ENCODE measurements at regions not wholly inside any gene's neighbourhood (a gene's known extent, or its start where the extent isn't known, plus 50 kb on each side); places are given as distances from the start of the nearest gene placed in this dataset.

GRCh38 chr11:15547685-15548084 lies 433.0 kb downstream of the INSC start:
- DNase-seq = no peak

DNA sequence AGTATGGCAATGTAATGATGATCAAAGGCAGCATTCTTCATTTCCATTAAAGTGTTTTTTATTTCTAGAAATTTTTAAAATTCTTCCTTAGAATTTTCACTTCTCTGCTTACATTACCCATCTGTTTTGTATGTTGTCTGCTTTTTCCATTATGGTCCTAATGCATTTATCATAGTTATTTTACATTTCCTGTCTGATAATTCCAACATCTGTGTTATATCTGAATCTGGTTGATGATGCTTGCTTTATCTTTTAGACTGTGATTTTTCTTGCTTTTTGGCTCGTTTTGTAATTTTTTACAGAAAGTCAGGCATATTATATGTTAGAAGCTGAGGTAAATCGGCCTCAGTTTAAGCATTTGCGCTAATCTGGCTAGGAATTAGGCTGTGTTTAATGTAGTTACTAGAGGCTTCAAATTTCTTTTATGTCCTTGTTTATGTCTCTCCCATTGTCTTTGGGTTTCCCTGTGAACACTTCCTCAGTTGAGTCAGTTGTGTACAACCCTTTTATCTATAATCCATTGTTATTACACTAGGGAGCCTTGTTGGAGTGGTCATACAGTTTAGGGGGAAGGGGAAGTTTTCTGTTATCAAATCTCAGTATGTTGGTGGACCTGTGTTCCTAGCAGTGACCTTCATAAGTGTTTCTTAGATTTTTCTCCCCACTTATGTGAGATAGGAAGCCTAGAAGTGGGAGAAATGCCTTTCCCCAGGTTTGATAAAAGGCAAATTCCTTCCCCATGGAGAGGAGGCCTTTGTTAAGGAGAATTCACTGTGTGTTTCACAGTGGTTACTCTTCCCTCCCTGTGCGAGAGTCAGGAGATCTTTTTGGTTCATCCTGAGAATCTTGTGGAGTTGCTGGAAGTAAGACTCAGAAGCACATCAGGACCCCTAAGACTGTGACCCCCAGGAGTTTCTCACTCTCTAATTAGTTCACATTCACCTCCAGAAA lies 437.5 kb downstream of the INSC start:
- DNase-seq = no peak

GRCh38 chr11:15555161-15555560 lies 440.4 kb downstream of the INSC start:
- no peak for DNase-seq

DNA sequence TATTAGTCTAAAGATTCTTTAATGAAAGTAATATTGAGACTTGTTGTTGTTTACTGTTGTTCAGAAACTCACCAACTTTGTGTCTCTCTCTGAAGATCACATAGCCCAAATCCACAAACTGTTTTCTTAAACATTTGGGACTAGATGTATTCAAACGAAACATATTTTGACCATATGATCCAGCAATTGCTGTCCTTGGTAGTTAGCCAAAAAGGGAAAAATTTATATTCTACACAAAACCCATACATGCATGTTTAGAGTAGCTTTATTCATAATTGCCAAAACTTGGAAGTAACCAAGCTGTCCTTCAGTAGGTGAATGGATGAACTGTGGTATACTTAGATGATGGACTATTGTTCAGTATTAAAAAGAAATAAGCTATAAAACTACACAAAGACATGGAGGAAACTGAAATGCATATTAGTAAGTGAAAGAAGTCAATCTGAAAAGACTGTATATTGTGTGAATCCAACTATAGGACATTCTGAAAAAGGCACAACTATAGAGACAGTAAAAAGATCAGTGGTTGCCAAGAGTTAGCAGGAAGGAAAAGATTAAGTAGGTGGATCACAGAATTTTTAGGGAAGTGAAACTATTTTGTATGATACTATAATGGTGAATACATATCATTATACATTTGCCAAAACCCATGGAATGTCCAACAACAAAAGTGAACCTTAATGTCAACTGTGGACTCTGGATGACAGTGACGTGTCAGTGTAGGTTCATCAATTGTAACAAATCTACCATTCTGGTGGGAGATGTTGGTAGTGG lies 442.9 kb downstream of the INSC start:
- no peak for DNase-seq

DNA sequence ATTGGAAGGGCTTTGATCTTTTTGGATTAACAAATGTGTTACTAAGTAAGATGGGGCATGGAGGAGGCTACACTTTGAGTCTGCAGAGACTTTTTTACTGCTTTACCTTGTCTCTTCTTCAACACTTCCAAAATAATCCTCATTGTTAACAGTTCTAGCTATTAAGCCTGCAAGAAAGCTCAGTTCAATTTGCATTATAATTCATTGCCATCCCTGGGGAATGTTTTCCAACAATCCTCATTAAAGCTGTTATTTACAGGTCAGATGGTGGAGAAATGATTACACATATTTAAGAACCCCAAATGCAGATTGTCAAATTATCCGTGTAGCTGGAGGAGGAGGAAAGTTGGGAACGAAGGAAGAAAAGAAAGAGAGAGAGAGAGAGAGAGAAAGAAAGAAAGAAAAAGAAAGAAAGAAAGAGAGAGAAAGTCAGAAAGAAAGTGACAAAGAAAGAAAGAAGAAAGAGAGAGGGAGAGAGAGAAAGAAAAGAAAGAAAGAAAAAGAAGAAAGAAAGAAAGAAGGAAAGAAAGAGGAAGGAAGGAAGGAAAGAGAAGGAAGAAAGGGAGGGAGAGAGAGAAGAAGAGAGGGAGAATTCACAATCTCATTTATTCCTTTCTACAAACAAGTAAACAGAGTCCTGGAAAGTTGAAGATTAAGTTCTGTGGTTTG lies 443.9 kb downstream of the INSC start:
- DNase-seq = no peak

DNA sequence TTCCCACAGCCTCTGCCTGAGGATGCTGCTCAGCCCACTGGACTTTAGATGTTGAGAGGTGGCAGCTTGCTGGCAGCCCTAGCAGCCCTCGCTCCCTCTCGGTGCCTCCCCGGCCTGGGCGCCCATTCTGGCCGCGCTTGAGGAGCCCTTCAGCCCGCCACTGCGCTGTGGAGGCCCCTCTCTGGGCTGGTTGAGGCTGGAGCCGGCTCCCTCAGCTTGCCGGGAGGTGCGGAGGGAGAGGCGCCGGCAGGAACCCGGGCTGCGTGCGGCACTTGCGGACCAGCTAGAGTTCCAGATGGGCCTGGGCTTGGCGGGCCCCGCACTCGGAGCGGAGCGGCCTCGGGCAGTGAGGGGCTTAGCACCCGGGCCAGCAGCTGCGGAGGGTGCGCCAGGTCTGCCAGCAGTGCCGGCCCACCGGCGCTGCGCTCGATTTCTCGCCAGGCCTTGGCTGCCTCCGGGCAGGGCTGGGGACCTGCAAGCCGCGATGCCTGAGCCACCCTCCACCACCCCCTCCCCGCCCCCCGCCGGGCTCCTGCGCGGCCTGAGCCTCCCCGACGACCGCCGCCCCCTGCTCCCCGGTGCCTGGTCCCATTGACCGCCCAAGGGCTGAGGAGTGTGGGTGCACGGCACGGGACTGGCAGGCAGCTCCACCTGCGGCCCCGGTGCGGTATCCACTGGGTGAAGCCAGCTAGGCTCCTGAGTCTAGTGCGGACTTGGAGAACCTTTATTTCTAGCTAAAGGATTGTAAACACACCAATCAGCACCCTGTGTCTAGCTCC lies 446.2 kb downstream of the INSC start:
- DNase-seq = no peak

DNA sequence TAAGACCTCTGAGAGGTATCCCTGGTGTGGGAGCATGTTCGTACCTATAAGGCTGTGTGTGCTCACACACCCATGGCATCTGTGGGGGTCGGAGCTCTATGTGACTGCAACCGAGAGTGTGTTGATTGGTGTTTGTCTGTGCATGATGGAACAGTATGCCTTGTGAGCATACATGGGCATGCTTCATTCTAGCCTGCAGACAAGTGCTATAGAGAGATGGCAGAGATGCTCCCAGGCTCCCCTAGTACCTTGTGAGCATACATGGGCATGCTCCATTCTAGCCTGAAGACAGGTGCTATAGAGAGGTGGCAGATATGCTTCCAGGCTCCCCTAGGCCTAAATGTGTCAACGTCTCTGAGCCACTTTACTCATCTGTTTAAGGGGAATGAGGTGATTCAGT lies 447.5 kb downstream of the INSC start:
- DNase-seq = no peak

DNA sequence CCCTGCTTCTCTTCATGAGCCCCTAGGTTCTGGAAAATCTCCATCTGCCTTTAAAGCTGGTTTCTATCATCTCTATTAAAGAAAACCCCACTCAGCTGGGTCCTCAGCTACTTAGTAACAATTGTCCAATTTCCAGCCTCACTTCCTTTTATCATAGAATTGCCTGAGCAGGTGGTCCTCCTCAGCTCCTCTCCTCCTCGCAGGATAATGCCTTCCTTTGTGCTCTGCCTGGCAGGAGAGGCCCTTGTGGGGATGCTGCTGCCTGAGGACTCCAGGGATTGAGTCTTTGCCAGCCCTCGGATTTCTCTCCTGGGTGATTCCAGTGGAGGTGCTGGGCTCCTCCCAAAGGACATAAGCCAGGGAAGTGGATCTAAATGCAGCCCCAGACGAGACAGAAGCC lies 448.3 kb downstream of the INSC start:
- DNase-seq = no peak

GRCh38 chr11:15565880-15566279 lies 451.2 kb downstream of the INSC start:
- DNase-seq = no peak

DNA sequence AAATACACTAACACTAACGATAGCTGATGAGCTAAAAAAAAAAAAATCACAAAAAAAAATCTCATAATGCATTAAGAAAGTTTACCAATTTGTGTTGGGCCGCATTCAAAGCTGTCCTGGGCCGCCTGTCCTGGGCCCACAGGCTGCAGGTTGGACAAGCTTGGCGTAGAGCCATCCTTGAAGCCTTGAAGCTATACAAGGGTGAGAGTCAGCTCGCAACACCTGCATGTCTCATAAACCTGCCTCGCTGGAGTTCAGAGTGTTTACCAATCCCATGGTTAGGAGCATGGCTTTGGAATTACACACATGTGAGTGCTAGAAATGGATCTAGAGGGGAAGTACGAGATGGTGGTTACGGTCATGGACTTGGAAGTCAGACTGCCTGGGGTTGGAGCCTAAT lies 453.7 kb downstream of the INSC start:
- no peak for DNase-seq

GRCh38 chr11:15569305-15570025 lies 454.7 kb downstream of the INSC start:
- peak; percentile 76 for DNase-seq

DNA sequence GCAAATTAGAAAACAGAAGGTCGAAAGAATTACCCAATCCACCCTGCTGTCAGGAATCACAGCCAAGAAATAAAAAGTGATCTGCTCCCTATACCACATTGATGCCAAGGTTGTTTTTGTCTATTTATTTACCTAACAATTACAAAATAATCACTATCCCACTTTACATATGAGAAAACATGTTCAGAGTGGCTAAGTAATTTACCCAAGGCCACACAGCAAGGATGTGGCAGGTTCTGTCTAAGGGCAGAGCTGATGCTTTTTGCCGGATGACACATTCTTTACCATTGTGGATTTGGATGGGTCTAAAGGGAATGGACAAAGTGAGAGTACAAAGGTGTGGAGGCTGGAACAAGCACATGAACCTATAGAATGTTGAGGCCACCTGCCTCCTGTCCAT lies 460.7 kb downstream of the INSC start:
- no peak for DNase-seq

DNA sequence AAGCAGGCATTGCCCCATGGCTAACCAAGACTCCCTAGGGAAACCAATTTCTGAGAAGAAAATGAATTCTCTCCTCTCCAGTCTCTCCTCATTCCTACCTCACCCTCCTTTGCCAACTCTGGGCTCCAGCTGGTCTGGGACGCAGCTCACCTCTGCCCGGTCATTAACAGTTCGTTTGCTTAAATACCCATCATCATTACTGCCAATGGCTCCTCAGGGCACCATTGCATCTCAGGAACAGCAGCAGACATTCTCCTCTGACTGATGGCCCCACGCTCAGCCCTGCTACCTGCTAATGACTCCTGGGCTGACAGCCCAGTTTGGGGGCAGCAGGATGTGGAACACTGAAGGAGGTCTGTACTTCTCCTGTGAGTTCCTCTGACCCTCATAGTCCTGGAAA lies 462.0 kb downstream of the INSC start:
- DNase-seq = no peak

DNA sequence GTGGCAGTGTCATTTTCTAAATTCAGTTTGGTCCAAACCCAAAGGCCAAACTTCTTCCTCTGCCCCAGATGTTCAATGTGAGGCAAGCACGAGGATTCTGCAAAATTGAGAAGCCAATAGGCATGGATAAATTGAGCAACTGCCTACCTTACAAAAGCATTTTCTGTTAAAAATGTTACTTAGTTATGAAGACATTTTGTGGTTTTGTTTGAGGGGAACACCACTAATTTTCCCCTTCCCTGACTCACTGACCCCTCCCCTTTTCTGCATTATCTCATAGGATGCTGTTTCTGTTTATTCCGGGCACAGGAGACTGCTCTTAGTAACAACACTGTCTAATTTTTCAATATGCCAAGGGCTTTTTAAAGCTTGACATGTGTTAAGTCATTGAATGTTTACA lies 462.8 kb downstream of the INSC start:
- no peak for DNase-seq

GRCh38 chr11:15579287-15580001 lies 464.7 kb downstream of the INSC start:
- no peak for DNase-seq

DNA sequence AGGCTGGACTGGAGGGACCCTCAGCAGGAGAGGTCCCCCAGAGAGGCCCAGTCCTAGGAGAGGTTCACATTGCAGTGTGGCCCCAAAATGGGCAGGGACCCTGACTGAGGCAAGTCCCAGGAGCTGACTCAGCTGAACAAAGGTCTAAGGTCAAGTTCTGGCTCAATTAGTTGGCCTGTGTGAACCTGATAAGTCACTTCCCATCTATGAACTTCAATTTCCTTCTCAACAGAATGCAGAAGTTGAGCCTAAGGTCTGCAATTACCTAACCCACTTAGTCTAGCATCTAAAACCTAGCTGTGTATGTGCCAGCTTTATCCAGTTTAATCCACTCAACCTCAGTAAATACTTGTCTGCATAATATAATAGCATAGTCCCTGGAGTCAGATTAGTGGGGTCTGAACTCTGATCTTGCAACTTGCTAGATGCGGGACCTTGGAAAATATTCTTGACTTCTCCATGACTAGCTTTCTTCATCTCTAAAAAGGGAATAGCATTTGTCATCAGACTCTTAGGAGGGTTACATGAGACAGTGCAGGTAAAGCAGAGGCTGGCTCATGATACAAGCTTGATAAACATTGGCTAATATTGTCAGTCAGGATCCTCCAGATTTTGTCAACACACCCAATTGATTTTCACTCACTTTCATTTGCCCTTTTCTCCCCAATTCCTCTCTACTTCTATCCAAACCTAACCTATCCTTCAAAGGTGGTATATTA lies 465.5 kb downstream of the INSC start:
- no peak for DNase-seq

DNA sequence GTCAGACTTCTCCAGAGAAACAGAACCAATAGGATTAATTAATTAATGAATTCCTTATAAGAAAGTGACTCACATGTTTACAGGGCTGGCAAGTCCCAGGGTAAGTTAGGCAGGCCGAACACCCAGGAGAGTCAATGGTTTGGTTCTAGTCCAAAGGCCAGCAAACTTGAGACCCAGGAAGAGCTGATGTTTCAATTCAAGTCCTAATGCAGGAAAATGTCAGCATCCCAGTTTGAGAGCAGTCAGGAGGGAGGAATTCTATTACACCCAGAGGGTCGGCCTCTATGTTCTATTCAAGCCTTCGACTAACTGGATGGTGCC lies 466.0 kb downstream of the INSC start:
- DNase-seq = no peak

DNA sequence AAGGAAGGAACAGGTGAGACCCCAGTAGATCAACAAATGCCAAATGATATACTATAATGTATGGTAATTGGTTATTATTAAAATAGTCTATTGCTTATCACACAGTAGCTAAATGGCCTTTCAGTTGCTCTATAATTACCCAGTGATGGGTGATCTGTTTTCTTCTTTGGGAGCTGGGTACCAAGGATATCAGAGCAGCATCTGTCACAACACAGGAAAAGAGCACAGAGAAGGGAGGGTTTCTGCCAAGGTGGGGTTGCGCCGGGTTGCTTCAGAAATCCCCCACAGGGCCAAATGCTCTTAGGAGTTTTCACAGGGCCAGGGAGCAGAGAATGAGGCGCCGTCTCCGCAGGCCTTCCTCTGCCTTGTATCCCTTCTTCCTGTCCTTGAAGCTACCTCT lies 469.4 kb downstream of the INSC start:
- no peak for DNase-seq

- DNase-seq = no peak
Observed at GRCh38 chr11:15585602-15586331, 471.0 kb downstream of the INSC start.
